Motor neuron (in vitro differentiated cells): ENCODE measurements at regions not wholly inside any gene's neighbourhood (a gene's known extent, or its start where the extent isn't known, plus 50 kb on each side); places are given as distances from the start of the nearest gene placed in this dataset.
A peak's percentile ranks its signal among the peaks of the same experiment; 100 is the strongest.

Experiments
- ATAC-seq, 8 experiments: fragments of 200-7000 bp; cut with Tn5 transposase; replicated peaks in 6 of 8; 2 replicates each; pipeline ENCODE4 v1.8.0; 2021; ENCODE audit warnings: mild to moderate bottlenecking in 8 of 8, moderate library complexity in 8 of 8
- H3K27ac ChIP-seq, 2 donors: fragments of 250-450 bp; sonication (Bioruptor Pico); 2 replicates each; pipeline ENCODE4 v1.9.0; 2021; ENCODE audit warnings: antibody characterized with exemption in 2 of 2, mild to moderate bottlenecking in 2 of 2, moderate library complexity in 1 of 2
- H3K4me1 ChIP-seq, 2 donors: fragments of 250-450 bp; sonication (Bioruptor Pico); replicated peaks in 1 of 2; 2 replicates each; pipeline ENCODE4 v1.6.1; 2021; ENCODE audit warnings: antibody characterized with exemption in 2 of 2, mild to moderate bottlenecking in 2 of 2, moderate library complexity in 1 of 2
- H3K4me3 ChIP-seq, 5 donors: fragments of 250-450 bp; sonication (Bioruptor Pico); 2 replicates each; pipeline ENCODE4 v1.9.0; 2021; ENCODE audit warnings: antibody characterized with exemption in 5 of 5, mild to moderate bottlenecking in 5 of 5, moderate library complexity in 4 of 5
- WGBS, 10 experiments: fragments of 450-650 bp; shearing (Covaris generic); methylation state at CpG; one replicate each; pipeline ENCODE4 v1.0.0; 2022; 5-methylcytosine and 5-hydroxymethylcytosine counted together
- in situ Hi-C, 9 experiments: fragments of 400-800 bp; cut with MboI; loops; one replicate each; pipeline ENCODE4 v1.15.0; 2021; ENCODE audit warnings: low sequenced_read_pairs in 9 of 9, low pct_unique_long_range_greater_than_20kb in 2 of 9; ENCODE audit not compliant: unreplicated experiment in 9 of 9

- no peak overlapping the region for H3K4me3 ChIP-seq
- H3K27ac ChIP-seq: no peak overlapping the region
- in situ Hi-C loops: no loop called here
- 0 to 83% (median 50%) methylated on average over 1 to 2 of the region's 2 CpGs for WGBS, 10 experiments
- no peaks in the 10 kb centered on the region for H3K4me1 ChIP-seq
- no peak for ATAC-seq
These were observed 68.8 kb upstream of the BCL9 start for GRCh38 chr1:147472489-147472888.

- WGBS, 10 experiments: 0 to 90% (median 66%) methylated on average over 1 to 5 of the region's 5 CpGs
- ATAC-seq: peak in 1 of 8 experiments; percentile 62
- in situ Hi-C loops: no loop called here
- Histone ChIP-seq H3K4me1 (no peaks in the 10 kb centered on the region), H3K4me3 (no peak overlapping the region), H3K27ac (no peak overlapping the region)
These were observed 68.2 kb upstream of the BCL9 start for GRCh38 chr1:147472966-147473732.

GRCh38 chr1:147473733-147474049 lies 67.6 kb upstream of the BCL9 start:
- Histone ChIP-seq H3K4me1 (no peaks in the 10 kb centered on the region), H3K4me3 (no peak overlapping the region), H3K27ac (no peak overlapping the region)
- in situ Hi-C loops: no loop called here
- no peak for ATAC-seq

GRCh38 chr1:147475488-147475887 lies 65.8 kb upstream of the BCL9 start:
- WGBS, 10 experiments: 20 to 88% (median 63%) methylated on average over 1 to 3 of the region's 3 CpGs
- H3K27ac ChIP-seq: no peak overlapping the region
- no peaks in the 10 kb centered on the region for H3K4me1 ChIP-seq
- H3K4me3 ChIP-seq: no peak overlapping the region
- peak in 1 of 8 experiments; percentile 16 for ATAC-seq
- in situ Hi-C loops: loop anchor here in 5 of 9 experiments (25.0 kb wide), 1 partner anchor 412 kb away; no protein-coding TSS in a partner anchor

- no peaks in the 10 kb centered on the region for H3K4me1 ChIP-seq
- in situ Hi-C loops: loop anchor here in 5 of 9 experiments (25.0 kb wide), 1 partner anchor 409 kb away; no protein-coding TSS in a partner anchor
- ATAC-seq: no peak
- WGBS, 10 experiments: 0 to 80% (median 72%) methylated on average over 1 to 4 of the region's 4 CpGs
- H3K4me3 ChIP-seq: no peak overlapping the region
- no peak overlapping the region for H3K27ac ChIP-seq
These were observed 62.8 kb upstream of the BCL9 start for GRCh38 chr1:147478521-147478920.

GRCh38 chr1:147479864-147480564 lies 61.3 kb upstream of the BCL9 start:
- Histone ChIP-seq H3K27ac (no peak overlapping the region), H3K4me3 (no peak overlapping the region), H3K4me1 (no peaks in the 10 kb centered on the region)
- in situ Hi-C loops: loop anchor here in 5 of 9 experiments (25.0 kb wide), 1 partner anchor 407 kb away; no protein-coding TSS in a partner anchor
- ATAC-seq: no peak
- 0 to 80% (median 70%) methylated on average over 1 to 3 of the region's 3 CpGs; no CpG with 5 or more reads in 1 of the 10 experiments for WGBS, 10 experiments

GRCh38 chr1:147480565-147480935 lies 60.8 kb upstream of the BCL9 start:
- Histone ChIP-seq H3K4me1 (no peaks in the 10 kb centered on the region), H3K4me3 (no peak overlapping the region), H3K27ac (no peak overlapping the region)
- no peak for ATAC-seq
- in situ Hi-C loops: loop anchor here in 5 of 9 experiments (25.0 kb wide), 1 partner anchor 407 kb away; no protein-coding TSS in a partner anchor
- WGBS, 10 experiments: 0 to 100% (median 44%) methylated on average over 1 to 2 of the region's 2 CpGs; no CpG with 5 or more reads in 1 of the 10 experiments

- H3K27ac ChIP-seq: no peak overlapping the region
- H3K4me1 ChIP-seq: no peaks in the 10 kb centered on the region
- no peak overlapping the region for H3K4me3 ChIP-seq
- 20 to 83% (median 63%) methylated on average over 1 to 8 of the region's 9 CpGs for WGBS, 10 experiments
- in situ Hi-C loops: loop anchor here in 5 of 9 experiments (25.0 kb wide), 1 partner anchor 400 kb away; no protein-coding TSS in a partner anchor
- ATAC-seq: no peak
These were observed 54.2 kb upstream of the BCL9 start for GRCh38 chr1:147486876-147487656.

GRCh38 chr1:147491098-147491497 lies 50.2 kb upstream of the BCL9 start:
- H3K4me1 ChIP-seq: no peaks in the 10 kb centered on the region
- no peak for ATAC-seq
- no peak overlapping the region for H3K4me3 ChIP-seq
- in situ Hi-C loops: loop anchor here in 8 of 9 experiments (5.0 to 25.0 kb wide), 6 partner anchors 134 to 404 kb away; no protein-coding TSS in a partner anchor
- WGBS, 10 experiments: 11 to 80% (median 33%) methylated on average over 1 to 2 of the region's 2 CpGs; no CpG with 5 or more reads in 3 of the 10 experiments
- H3K27ac ChIP-seq: no peak overlapping the region
